CD14-positive monocyte (primary cell): ENCODE measurements at regions not wholly inside any gene's neighbourhood (a gene's known extent, or its start where the extent isn't known, plus 50 kb on each side); places are given as distances from the start of the nearest gene placed in this dataset.

Experiments used
- DNase-seq, 3 donors: peaks; one replicate each; pipeline ENCODE4 v3.0.0-alpha.2; 2011 to 2022
- H2AFZ ChIP-seq: 2 replicates; pipeline ENCODE4 v1.6.0; 2012; ENCODE audit warnings: mild to moderate bottlenecking, low read depth, low read length, inconsistent platforms; ENCODE audit not compliant: insufficient read depth, poor library complexity, severe bottlenecking
- H3K27ac ChIP-seq, 2 donors: 1 replicate in 1 of 2; 2 replicates in 1 of 2; pipeline ENCODE4 v1.5.1; 2012 to 2013; ENCODE audit warnings: low read length in 2 of 2, control low read depth in 1 of 2, inconsistent platforms in 1 of 2, low read depth in 1 of 2, mild to moderate bottlenecking in 1 of 2
- H3K27me3 ChIP-seq, 2 donors: one replicate each; pipeline versions ENCODE4 v1.6.0 to v1.6.1; 2011 to 2013; ENCODE audit warnings: low read length in 2 of 2; ENCODE audit not compliant: control insufficient read depth in 2 of 2, insufficient read depth in 2 of 2
- H3K36me3 ChIP-seq, 2 donors: replicated peaks in 1 of 2; 1 replicate in 1 of 2; 2 replicates in 1 of 2; pipeline versions ENCODE4 v1.5.1 to v1.6.1; 2012 to 2013; ENCODE audit warnings: low read length in 2 of 2, control low read depth in 1 of 2, inconsistent platforms in 1 of 2, mild to moderate bottlenecking in 1 of 2; ENCODE audit not compliant: insufficient read depth in 2 of 2, control insufficient read depth in 1 of 2
- H3K4me1 ChIP-seq, 2 donors: 1 replicate in 1 of 2; 2 replicates in 1 of 2; pipeline versions ENCODE4 v1.5.1 to v1.6.1; 2012 to 2013; ENCODE audit warnings: low read length in 2 of 2, control low read depth in 1 of 2, inconsistent platforms in 1 of 2, mild to moderate bottlenecking in 1 of 2, moderate library complexity in 1 of 2; ENCODE audit not compliant: insufficient read depth in 2 of 2, control insufficient read depth in 1 of 2
- H3K4me2 ChIP-seq: replicated peaks from 2 replicates; pipeline ENCODE3; 2012; ENCODE audit warnings: low read length, moderate library complexity, mild to moderate bottlenecking; ENCODE audit not compliant: poor library complexity, severe bottlenecking; ENCODE audit errors: extremely low read depth
- H3K4me3 ChIP-seq, 3 experiments: fragments of 200-600 bp in 1 of 3; sonication (generic) in 1 of 3; replicated peaks in 1 of 3; 1 replicate in 2 of 3; 2 replicates in 1 of 3; pipeline ENCODE4 v1.5.1; 2011 to 2013; ENCODE audit warnings: low read length in 3 of 3, mild to moderate bottlenecking in 3 of 3, control low read depth in 2 of 3, low read depth in 2 of 3, inconsistent platforms in 1 of 3, moderate library complexity in 1 of 3
- H3K79me2 ChIP-seq: 2 replicates; pipeline ENCODE4 v1.6.0; 2012; ENCODE audit warnings: mild to moderate bottlenecking, control low read depth, inconsistent platforms, low read length, moderate library complexity; ENCODE audit not compliant: insufficient read depth
- H3K9ac ChIP-seq: 2 replicates; pipeline ENCODE4 v1.6.0; 2017; ENCODE audit warnings: low read length, mild to moderate bottlenecking; ENCODE audit not compliant: insufficient read depth, poor library complexity, severe bottlenecking
- H3K9me3 ChIP-seq, 2 donors: replicated peaks in 1 of 2; 1 replicate in 1 of 2; 2 replicates in 1 of 2; pipeline versions ENCODE4 v1.5.1 to v1.6.1; 2012 to 2013; ENCODE audit warnings: low read length in 2 of 2, control low read depth in 1 of 2; ENCODE audit not compliant: control insufficient read depth in 1 of 2, insufficient read depth in 1 of 2
- H4K20me1 ChIP-seq: 2 replicates; pipeline ENCODE4 v1.6.0; 2012; ENCODE audit warnings: mild to moderate bottlenecking, low read length, control low read depth, moderate library complexity; ENCODE audit not compliant: insufficient read depth
- H3K27ac Mint-ChIP-seq, 7 donors: one replicate each; pipeline ENCODE4 v1.8.0; 2020; ENCODE audit warnings: mild to moderate bottlenecking in 7 of 7, mixed read lengths in 7 of 7, moderate library complexity in 6 of 7, inconsistent platforms in 2 of 7
- H3K27me3 Mint-ChIP-seq, 3 donors: one replicate each; pipeline ENCODE4 v1.8.0; 2021 to 2022; ENCODE audit warnings: low read depth in 3 of 3, mild to moderate bottlenecking in 3 of 3, mixed read lengths in 3 of 3, moderate library complexity in 3 of 3, inconsistent platforms in 1 of 3
- H3K36me3 Mint-ChIP-seq, 2 donors: one replicate each; pipeline ENCODE4 v1.8.0; 2020; ENCODE audit warnings: mixed read lengths in 2 of 2, inconsistent platforms in 1 of 2, mild to moderate bottlenecking in 1 of 2
- H3K4me1 Mint-ChIP-seq: one replicate; pipeline ENCODE4 v1.8.0; 2020; ENCODE audit warnings: mild to moderate bottlenecking, mixed read lengths
- H3K4me3 Mint-ChIP-seq, 2 donors: one replicate each; pipeline ENCODE4 v1.8.0; 2020; ENCODE audit warnings: mild to moderate bottlenecking in 2 of 2, mixed read lengths in 2 of 2, moderate library complexity in 1 of 2
- H3K9me3 Mint-ChIP-seq, 7 donors: one replicate each; pipeline ENCODE4 v1.8.0; 2020 to 2022; ENCODE audit warnings: mixed read lengths in 7 of 7, mild to moderate bottlenecking in 6 of 7, moderate library complexity in 6 of 7, inconsistent platforms in 2 of 7
- WGBS: methylation state at CpG from one replicate; pipeline ENCODE4 v1.1.5; 2013; ENCODE audit warnings: missing lambda C conversion rate; ENCODE audit not compliant: insufficient coverage; 5-methylcytosine and 5-hydroxymethylcytosine counted together
- intact Hi-C, 2 donors: fragments of 100-400 bp; cut with micrococcal nuclease; formaldehyde crosslinking; loops; one replicate each; pipeline versions ENCODE4 v1.15.0 to v1.15.1; 2023
- TF ChIP-seq, protein P1 (sequence below): fragments of 200-600 bp; IDR thresholded peaks from one replicate; pipeline ENCODE4 v1.8.0; 2022; ENCODE audit warnings: antibody characterized with exemption, mild to moderate bottlenecking

DNA sequence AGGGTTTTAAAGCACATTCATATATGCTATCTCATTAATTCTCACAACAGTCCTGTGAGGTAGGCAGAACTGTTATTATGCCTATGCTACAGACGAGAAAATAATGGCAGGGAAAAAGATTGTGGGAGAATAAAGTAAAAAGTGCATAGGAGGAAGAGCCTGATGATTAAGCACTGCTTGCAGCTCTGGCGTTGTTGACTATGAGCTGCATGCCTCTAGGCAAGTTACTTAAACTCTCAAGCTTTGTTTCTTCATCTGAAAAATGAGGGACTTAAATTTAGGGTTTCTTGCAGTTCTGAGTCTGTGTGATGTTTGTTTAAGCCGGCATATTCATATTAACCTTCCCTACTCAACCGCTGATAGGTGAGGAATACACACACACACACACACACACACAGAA, 51.6 kb upstream of the RAPH1 start:
- no peaks in the 10 kb centered on the region for H4K20me1 ChIP-seq
- H2AFZ ChIP-seq: no peak overlapping the region
- no peak for DNase-seq
- H3K9me3 ChIP-seq: no peaks in the 10 kb centered on the region
- Mint-ChIP-seq H3K9me3 (no peaks in the 10 kb centered on the region), H3K27me3 (peaks cover 5 to 12% (median 8%) of the 10 kb centered on the region in 3 donors), H3K36me3 (no peaks in the 10 kb centered on the region), H3K4me1 (peaks cover 6% of the 10 kb centered on the region), H3K27ac (no peak overlapping the region), H3K4me3 (no peak overlapping the region)
- H3K27ac ChIP-seq: no peak overlapping the region
- no peak overlapping the region for H3K9ac ChIP-seq
- no peaks in the 10 kb centered on the region for H3K27me3 ChIP-seq
- no peak overlapping the region for H3K4me3 ChIP-seq
- TF ChIP-seq, protein P1, sequence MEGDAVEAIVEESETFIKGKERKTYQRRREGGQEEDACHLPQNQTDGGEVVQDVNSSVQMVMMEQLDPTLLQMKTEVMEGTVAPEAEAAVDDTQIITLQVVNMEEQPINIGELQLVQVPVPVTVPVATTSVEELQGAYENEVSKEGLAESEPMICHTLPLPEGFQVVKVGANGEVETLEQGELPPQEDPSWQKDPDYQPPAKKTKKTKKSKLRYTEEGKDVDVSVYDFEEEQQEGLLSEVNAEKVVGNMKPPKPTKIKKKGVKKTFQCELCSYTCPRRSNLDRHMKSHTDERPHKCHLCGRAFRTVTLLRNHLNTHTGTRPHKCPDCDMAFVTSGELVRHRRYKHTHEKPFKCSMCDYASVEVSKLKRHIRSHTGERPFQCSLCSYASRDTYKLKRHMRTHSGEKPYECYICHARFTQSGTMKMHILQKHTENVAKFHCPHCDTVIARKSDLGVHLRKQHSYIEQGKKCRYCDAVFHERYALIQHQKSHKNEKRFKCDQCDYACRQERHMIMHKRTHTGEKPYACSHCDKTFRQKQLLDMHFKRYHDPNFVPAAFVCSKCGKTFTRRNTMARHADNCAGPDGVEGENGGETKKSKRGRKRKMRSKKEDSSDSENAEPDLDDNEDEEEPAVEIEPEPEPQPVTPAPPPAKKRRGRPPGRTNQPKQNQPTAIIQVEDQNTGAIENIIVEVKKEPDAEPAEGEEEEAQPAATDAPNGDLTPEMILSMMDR: no peak
- no peak overlapping the region for H3K4me2 ChIP-seq
- no peaks in the 10 kb centered on the region for H3K36me3 ChIP-seq
- 100% methylated on average over 2 of the region's 4 CpGs for WGBS
- H3K4me1 ChIP-seq: peaks cover 6 to 7% of the 10 kb centered on the region in 2 donors
- no peaks in the 10 kb centered on the region for H3K79me2 ChIP-seq
- intact Hi-C loops: no loop called here

DNA sequence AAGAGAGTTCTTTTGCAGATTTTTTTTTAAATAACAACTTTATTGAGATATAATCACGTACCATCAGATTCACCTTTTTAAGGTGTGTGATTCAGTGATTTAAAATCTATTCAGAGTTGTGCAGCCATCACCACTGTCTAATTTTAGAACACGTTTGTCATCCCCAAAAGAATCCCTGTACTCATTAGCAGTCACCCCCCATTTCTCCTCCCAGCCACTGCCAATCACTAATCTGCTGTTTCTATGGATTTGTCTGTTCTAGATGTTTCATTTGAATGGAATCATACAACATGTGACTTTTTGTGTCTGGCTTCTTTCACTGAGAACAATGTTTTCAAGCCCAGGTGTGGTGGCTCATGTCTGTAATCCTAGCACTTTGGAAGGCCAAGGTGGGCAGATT, 55.4 kb upstream of the RAPH1 start:
- H2AFZ ChIP-seq: no peak overlapping the region
- peaks cover 11 to 15% of the 10 kb centered on the region in 2 donors for H3K4me1 ChIP-seq
- 0% methylated on average over 1 of the region's 2 CpGs for WGBS
- H3K4me2 ChIP-seq: no peak overlapping the region
- H3K36me3 Mint-ChIP-seq: no peaks in the 10 kb centered on the region
- no peaks in the 10 kb centered on the region for H3K9me3 ChIP-seq
- intact Hi-C loops: no loop called here
- no peak overlapping the region for H3K4me3 ChIP-seq
- H3K79me2 ChIP-seq: no peaks in the 10 kb centered on the region
- no peaks in the 10 kb centered on the region for H3K36me3 ChIP-seq
- peaks cover 5 to 11% (median 10%) of the 10 kb centered on the region in 3 donors for H3K27me3 Mint-ChIP-seq
- no peaks in the 10 kb centered on the region for H4K20me1 ChIP-seq
- H3K4me3 Mint-ChIP-seq: no peak overlapping the region
- no peak overlapping the region for H3K9ac ChIP-seq
- peaks cover 15% of the 10 kb centered on the region for H3K4me1 Mint-ChIP-seq
- H3K27ac ChIP-seq: no peak overlapping the region
- DNase-seq: no peak
- H3K9me3 Mint-ChIP-seq: no peaks in the 10 kb centered on the region
- no peak overlapping the region for H3K27ac Mint-ChIP-seq
- TF ChIP-seq, protein P1: no peak
- no peaks in the 10 kb centered on the region for H3K27me3 ChIP-seq
